Brain microvascular endothelial cell (primary cell): ENCODE measurements at regions not wholly inside any gene's neighbourhood (a gene's known extent, or its start where the extent isn't known, plus 50 kb on each side); places are given as distances from the start of the nearest gene placed in this dataset.

Experiments
- DNase-seq: peaks from one replicate; pipeline ENCODE4 v3.0.0-alpha.2; 2020
- H3K27ac ChIP-seq: fragments of 250-450 bp; sonication (Bioruptor Pico); 2 replicates; pipeline ENCODE4 v1.5.1; 2020; ENCODE audit warnings: mild to moderate bottlenecking, moderate library complexity
- H3K27me3 ChIP-seq: fragments of 250-450 bp; sonication (Bioruptor Pico); replicated peaks from 2 replicates; pipeline ENCODE4 v1.5.1; 2020; ENCODE audit warnings: mild to moderate bottlenecking
- H3K36me3 ChIP-seq: fragments of 250-450 bp; sonication (Bioruptor Pico); replicated peaks from 2 replicates; pipeline ENCODE4 v1.5.1; 2020; ENCODE audit warnings: mild to moderate bottlenecking
- H3K4me3 ChIP-seq: 2 replicates; pipeline ENCODE4 v1.5.1; 2011; ENCODE audit warnings: low read depth, mild to moderate bottlenecking, control low read depth, low read length, moderate library complexity
- CTCF ChIP-seq: IDR thresholded peaks from 2 replicates; pipeline ENCODE4 v1.5.1; 2011; ENCODE audit warnings: low read depth, mild to moderate bottlenecking, moderate library complexity, low read length, control low read depth, inconsistent platforms; ENCODE audit errors: missing control alignments
- in situ Hi-C: cut with HindIII; loops from 2 replicates; pipeline ENCODE4 v1.10.0; 2017; ENCODE audit warnings: low sequenced_read_pairs, low pct_ligation_motif_present

- H3K36me3 ChIP-seq = no peaks in the 10 kb centered on the region
Observed at GRCh38 chr13:90416519-90416918, 931.0 kb upstream of the MIR17HG start.

GRCh38 chr13:90416938-90417337 is 930.5 kb upstream of the MIR17HG start:
- DNase-seq = no peak
- Histone ChIP-seq H3K4me3 (no peak overlapping the region), H3K27ac (peak overlapping the region; percentile 60), H3K36me3 (no peaks in the 10 kb centered on the region), H3K27me3 (no peaks in the 10 kb centered on the region)
- in situ Hi-C loops = no loop called here
- TF ChIP-seq CTCF = no peak

More at GRCh38 chr13:90416519-90416918, 931.0 kb upstream of the MIR17HG start:
- DNase-seq = peak; percentile 61
- H3K4me3 ChIP-seq = no peak overlapping the region
- H3K27me3 ChIP-seq = no peaks in the 10 kb centered on the region
- TF ChIP-seq CTCF = no peak
- peak overlapping the region; percentile 60 for H3K27ac ChIP-seq
- in situ Hi-C loops = no loop called here

GRCh38 chr13:90420683-90421082 is 926.8 kb upstream of the MIR17HG start:
- peak; percentile 36 for TF ChIP-seq CTCF
- Histone ChIP-seq H3K4me3 (no peak overlapping the region), H3K36me3 (no peaks in the 10 kb centered on the region), H3K27me3 (no peaks in the 10 kb centered on the region), H3K27ac (no peak overlapping the region)
- in situ Hi-C loops = no loop called here
- no peak for DNase-seq

GRCh38 chr13:90427322-90428272 is 919.9 kb upstream of the MIR17HG start:
- in situ Hi-C loops = no loop called here
- H3K27me3 ChIP-seq = no peaks in the 10 kb centered on the region
- no peak for DNase-seq
- H3K27ac ChIP-seq = no peak overlapping the region
- TF ChIP-seq CTCF = no peak
- H3K4me3 ChIP-seq = no peak overlapping the region
- H3K36me3 ChIP-seq = no peaks in the 10 kb centered on the region

GRCh38 chr13:90428522-90429210 is 918.8 kb upstream of the MIR17HG start:
- Histone ChIP-seq H3K27me3 (no peaks in the 10 kb centered on the region), H3K4me3 (no peak overlapping the region), H3K27ac (no peak overlapping the region), H3K36me3 (no peaks in the 10 kb centered on the region)
- in situ Hi-C loops = no loop called here
- TF ChIP-seq CTCF = no peak
- DNase-seq = no peak
